MG63 (cell line): ENCODE measurements at regions not wholly inside any gene's neighbourhood (a gene's known extent, or its start where the extent isn't known, plus 50 kb on each side); places are given as distances from the start of the nearest gene placed in this dataset.
"Not testable (repeated sequence)": the region's sequence is repeated elsewhere in the genome, so short reads cannot be mapped to it uniquely, and the experiment has no call there.

Source experiments
- DNase-seq: peaks from one replicate; pipeline ENCODE4 v3.0.0-alpha.2; 2020
- H3K27me3 ChIP-seq: fragments of 250-450 bp; sonication (Bioruptor Pico); 2 replicates; pipeline ENCODE4 v1.5.1; 2020; ENCODE audit warnings: mild to moderate bottlenecking, moderate library complexity
- H3K36me3 ChIP-seq: fragments of 250-450 bp; sonication (Bioruptor Pico); 2 replicates; pipeline ENCODE4 v1.5.1; 2020; ENCODE audit warnings: mild to moderate bottlenecking, moderate library complexity
- H3K4me3 ChIP-seq: fragments of 250-450 bp; sonication (Bioruptor Pico); 2 replicates; pipeline ENCODE4 v1.5.1; 2020; ENCODE audit warnings: mild to moderate bottlenecking, moderate library complexity
- H3K9me3 ChIP-seq: fragments of 250-450 bp; sonication (Bioruptor Pico); 2 replicates; pipeline ENCODE4 v1.5.1; 2020; ENCODE audit warnings: mild to moderate bottlenecking, moderate library complexity

DNA sequence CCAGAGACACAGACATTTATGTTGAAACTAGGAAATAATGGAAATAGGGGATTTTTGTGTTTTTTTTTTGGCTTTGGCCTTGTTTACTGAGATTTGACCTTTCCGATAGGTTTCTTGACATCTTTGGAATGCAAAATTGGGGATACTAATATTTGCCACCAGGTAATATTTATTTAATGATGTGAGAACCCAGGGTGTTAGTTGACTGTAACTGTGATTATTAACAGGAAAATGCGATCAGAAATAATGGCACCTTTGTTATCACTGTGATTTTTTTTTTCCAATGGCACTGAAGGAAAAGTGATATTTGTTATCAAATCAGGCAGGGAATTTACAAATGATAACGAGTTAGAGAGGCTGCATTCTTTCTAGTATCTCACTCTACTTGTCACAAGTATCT is 330.5 kb downstream of the SOX4 start:
- no peak for DNase-seq
- H3K4me3 ChIP-seq: no peak overlapping the region
- no peaks in the 10 kb centered on the region for H3K9me3 ChIP-seq
- no peaks in the 10 kb centered on the region for H3K27me3 ChIP-seq
- H3K36me3 ChIP-seq: no peaks in the 10 kb centered on the region

DNA sequence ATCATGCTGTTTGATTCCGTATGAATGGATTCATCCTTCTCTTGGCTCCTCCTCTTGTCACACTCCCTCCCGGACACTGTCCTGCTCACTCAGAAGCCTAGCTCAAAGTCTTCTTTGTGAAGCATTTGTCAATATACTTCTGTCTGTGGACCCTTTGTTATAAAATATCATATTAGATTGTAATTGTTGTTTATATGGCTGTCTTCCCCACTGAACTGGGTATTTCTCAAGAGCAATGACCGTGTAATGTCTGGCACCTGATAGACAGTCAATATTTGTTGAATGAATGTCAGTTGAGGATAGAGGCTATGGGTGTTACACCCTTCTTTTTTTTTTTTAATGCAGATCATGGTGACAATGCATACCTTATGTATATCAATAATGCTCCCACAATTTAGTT is 335.3 kb downstream of the SOX4 start:
- no peak overlapping the region for H3K4me3 ChIP-seq
- no peaks in the 10 kb centered on the region for H3K9me3 ChIP-seq
- H3K27me3 ChIP-seq: no peaks in the 10 kb centered on the region
- H3K36me3 ChIP-seq: no peaks in the 10 kb centered on the region
- no peak for DNase-seq

DNA sequence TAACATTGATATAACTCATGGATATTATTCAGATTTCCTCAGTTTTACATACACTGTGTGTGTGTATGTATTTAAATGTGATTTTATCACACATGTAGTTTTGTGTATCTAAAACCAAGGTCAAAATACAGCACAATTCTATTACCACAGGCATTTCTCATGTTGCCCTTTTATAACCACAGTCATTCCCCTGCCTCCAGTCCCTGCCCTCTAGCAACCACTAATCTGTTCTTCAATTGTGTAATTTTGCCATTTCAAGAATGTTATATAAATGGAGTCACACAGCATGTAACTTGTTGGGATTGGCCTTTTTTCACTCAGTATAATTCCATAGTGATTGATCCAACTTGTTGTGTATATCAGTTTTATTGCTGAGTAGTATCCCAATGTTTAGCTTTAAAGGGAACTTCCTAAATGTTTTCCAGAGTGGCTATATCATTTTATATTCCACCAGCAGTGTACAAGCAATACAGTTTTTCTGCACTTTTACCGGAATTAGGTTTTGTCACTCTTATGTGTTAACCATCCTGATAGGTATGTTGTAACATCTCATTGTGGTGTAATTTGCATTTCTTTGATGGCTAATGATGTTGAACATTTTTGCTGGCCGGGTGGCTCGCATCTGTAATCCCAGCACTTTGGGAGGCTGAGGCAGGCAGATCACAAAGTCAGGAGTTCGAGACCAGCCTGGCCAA is 338.2 kb downstream of the SOX4 start:
- no peak overlapping the region for H3K4me3 ChIP-seq
- no peak for DNase-seq
- no peaks in the 10 kb centered on the region for H3K36me3 ChIP-seq
- H3K9me3 ChIP-seq: no peaks in the 10 kb centered on the region
- H3K27me3 ChIP-seq: no peaks in the 10 kb centered on the region

DNA sequence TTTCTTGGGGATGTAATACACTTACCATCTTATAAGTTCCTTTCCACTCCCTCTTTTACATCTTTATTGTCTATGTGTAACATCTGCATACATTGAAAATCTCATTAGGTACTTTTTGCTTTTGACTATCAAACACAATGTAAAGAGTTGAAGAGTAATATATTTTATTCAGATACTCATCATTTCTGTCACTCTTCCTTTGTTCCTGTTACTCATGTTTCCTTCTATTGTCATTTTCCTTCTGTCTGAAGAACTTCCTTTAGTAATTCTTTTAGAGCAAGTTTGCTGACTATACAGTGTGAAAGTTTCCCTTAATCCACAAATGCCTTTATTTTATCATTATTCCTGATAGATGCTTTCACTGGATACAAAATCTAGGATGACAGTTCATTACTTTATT is 339.8 kb downstream of the SOX4 start:
- no peaks in the 10 kb centered on the region for H3K36me3 ChIP-seq
- DNase-seq: no peak
- H3K9me3 ChIP-seq: no peaks in the 10 kb centered on the region
- H3K4me3 ChIP-seq: no peak overlapping the region
- H3K27me3 ChIP-seq: no peaks in the 10 kb centered on the region

DNA sequence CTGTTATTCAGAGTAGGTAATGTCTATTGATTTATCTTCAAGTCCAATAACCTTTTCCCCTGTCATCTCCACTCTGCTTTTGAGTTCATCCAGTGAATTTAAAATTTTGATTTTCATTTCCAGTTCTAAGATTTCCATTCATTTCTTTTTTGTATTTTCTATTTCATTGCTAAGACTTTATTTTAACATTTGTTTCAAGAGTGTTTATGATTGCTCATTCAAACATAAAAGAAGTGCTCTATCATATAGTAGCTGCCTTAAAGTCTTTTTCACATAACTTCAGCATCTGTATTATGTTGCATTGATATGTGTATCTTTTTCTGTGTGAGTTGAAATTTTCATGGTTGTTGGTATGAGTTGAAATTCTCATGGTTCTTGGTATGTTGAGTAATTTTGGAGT is 341.6 kb downstream of the SOX4 start:
- Histone ChIP-seq H3K9me3 (no peaks in the 10 kb centered on the region), H3K36me3 (no peaks in the 10 kb centered on the region), H3K27me3 (no peaks in the 10 kb centered on the region), H3K4me3 (no peak overlapping the region)
- no peak for DNase-seq

DNA sequence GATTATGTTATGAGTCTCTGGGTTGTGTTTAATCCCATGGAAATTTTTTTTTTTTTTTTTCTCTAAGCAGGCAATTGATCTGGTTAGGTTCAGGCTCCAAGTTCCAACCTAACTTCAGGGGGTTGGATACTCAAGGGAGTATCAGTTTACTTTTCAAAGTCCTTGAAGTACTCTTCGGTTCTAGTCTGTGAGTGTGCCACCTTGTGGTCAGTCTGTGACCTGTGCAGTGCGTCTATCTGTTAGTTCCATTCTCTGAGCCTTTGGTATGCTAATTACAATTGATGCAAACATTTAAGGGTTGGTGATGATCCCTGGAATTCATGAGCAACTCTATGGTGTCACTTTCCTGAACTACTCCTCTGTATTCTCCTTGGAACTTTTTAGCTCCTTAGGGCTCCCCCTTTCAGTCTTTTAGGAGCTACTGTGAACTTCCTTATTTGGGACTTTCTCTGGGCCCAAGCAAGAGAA is 342.0 kb downstream of the SOX4 start:
- Histone ChIP-seq H3K27me3 (no peaks in the 10 kb centered on the region), H3K4me3 (no peak overlapping the region), H3K9me3 (no peaks in the 10 kb centered on the region), H3K36me3 (no peaks in the 10 kb centered on the region)
- DNase-seq: peak; percentile 19

DNA sequence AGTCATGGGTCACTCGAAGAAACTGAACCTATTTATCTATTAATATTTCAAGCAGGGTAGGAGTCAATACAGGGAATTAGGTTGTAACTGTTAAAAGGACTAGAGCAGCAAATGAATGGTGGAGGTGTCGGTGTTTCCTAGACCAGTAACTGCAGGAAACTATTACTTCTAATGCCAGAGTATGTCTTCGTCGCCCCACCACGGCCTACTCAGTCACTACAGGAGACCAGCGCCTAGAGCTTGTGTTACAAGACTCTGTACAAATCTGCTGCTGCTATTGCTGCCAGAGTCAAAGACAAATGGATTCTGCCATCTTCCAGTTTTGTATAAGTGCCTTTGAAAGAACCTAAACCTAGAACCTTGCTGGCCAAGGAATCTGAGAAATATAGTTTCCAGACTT is 343.9 kb downstream of the SOX4 start:
- H3K27me3 ChIP-seq: no peaks in the 10 kb centered on the region
- H3K4me3 ChIP-seq: no peak overlapping the region
- H3K9me3 ChIP-seq: no peaks in the 10 kb centered on the region
- no peak for DNase-seq
- no peaks in the 10 kb centered on the region for H3K36me3 ChIP-seq

DNA sequence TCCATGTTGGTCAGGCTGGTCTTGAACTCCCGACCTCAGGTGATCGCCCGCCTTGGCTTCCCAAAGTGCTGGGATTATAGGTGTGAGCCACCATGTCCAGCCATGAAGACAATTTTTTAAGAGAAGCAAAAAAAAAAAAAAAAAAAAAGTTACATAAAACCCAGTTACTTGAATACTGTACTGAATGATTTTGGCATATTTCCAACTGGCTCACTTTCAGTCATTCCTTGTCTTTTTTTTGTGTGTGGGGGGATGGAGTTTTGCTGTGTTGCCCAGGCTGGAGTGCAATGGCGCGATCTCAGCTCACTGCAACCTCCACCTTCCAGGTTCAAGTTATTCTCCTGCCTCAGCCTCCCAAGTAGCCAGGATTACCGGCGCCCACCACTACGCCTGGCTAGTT is 345.5 kb downstream of the SOX4 start:
- DNase-seq, H3K9me3 ChIP-seq, H3K36me3 ChIP-seq, H3K27me3 ChIP-seq, H3K4me3 ChIP-seq: not testable (repeated sequence)

DNA sequence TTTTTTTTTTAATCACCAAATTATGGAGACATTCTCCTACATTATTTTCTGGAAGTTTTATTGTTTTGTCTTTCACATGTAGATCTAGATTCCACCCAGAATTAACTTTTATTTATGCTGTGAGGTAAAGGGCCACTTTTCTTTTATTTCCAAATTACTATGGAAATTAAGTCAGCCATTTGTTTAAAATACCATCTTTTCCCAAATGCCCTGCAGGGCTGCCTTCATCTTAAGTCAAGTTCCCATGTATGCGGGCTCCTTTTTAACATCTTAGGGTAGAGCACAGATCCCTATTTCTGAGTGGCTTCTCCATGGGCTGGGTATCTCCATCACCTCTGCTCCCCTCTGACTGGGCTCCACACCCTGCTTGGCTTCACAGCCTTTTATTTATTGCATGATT is 348.4 kb downstream of the SOX4 start:
- H3K36me3 ChIP-seq: no peaks in the 10 kb centered on the region
- no peaks in the 10 kb centered on the region for H3K9me3 ChIP-seq
- no peaks in the 10 kb centered on the region for H3K27me3 ChIP-seq
- no peak for DNase-seq
- no peak overlapping the region for H3K4me3 ChIP-seq

DNA sequence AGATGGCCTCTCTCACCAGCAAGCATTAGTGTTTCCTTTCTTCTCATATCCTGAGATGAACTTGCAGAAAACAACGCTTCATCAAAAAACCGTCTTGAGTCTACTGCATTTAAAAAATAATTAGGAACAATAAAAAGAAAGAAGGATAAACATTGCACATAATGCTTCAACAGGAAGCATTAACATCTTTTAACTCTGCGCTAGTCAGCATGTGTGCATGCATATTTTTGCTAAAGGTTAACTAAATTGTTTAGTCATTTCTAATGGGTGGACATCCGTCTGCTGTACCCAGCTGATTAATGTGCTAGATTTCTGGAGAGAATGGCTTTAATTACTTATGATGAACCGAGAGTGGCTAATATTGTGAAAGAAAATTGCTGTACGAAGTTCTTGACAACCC is 349.3 kb downstream of the SOX4 start:
- no peak for DNase-seq
- Histone ChIP-seq H3K36me3 (no peaks in the 10 kb centered on the region), H3K4me3 (no peak overlapping the region), H3K9me3 (no peaks in the 10 kb centered on the region), H3K27me3 (no peaks in the 10 kb centered on the region)

DNA sequence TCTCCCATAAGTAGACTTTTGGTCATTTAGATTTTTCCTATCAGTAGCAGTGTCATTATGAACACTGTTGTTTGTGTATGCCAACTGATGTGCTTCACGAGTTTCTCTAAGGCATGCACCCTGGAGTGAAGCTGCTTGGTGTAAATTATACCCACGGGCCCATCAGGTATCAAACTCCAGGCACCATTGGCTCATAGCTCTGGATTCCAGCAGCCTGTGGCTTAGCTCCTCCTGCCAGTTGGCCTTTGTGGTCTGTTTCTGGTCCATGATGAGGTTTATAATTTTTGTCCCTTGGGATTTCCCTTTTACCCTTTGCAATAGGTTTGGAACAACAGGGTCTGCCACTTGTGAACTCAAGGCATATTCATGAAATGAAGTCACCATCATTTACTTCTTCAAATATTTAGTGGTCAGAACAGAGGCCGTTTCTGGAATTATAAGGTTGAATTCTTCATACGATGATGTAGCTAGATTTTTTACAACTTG is 350.5 kb downstream of the PRL start:
- H3K27me3 ChIP-seq: no peaks in the 10 kb centered on the region
- peak; percentile 71 for DNase-seq
- H3K9me3 ChIP-seq: no peaks in the 10 kb centered on the region
- H3K36me3 ChIP-seq: no peaks in the 10 kb centered on the region
- no peak overlapping the region for H3K4me3 ChIP-seq

DNA sequence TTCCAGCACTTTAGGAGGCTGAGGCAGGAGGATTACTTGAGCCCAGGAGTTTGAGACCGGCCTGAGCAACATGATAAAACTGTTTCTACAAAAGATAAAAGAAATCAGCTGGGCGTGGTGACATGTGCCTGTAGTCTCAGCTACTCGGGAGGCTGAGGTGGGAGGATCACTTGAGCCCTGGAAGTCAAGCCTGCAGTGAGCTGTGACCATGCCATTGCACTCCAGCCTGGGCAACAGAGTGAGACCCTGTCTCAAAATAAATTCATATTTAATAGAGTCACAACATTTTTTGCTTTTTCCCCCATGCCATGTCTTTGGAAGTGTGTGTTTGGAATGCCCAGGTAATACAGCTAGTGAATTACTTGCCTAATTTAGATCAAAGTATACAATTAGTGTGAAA is 349.6 kb downstream of the PRL start:
- H3K9me3 ChIP-seq, H3K36me3 ChIP-seq, DNase-seq, H3K27me3 ChIP-seq, H3K4me3 ChIP-seq: not testable (repeated sequence)

DNA sequence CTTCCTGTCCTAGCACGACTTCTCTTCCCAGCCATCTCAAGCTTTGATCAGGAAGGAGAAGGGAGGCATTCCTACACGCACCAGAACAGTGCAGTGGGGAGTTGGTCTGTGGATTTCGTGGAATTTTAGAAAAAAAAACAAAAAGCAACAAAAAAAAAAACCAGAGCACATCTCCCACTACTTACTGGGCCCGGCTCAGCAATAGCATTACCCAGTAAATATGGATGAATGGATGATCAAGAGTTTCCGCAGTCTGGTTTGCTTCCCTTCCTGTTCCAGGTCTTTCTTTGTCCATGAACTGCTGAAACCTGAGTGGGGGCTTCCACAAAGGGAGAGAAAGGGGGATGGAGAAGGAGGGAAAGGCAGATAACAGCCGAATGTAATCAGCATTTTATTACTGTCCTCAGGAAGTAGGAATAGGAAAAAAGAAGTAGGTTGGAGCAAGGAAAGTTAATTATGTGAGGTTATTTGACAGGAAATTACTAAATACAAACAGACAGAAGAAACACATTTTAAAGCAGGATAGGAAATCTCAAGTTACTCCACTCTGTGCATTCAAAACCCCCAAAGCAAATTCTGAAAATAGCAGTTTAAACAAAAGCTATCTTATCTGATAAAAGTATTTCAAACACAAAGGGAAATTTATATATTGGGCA is 349.0 kb downstream of the PRL start:
- Histone ChIP-seq H3K27me3 (no peaks in the 10 kb centered on the region), H3K4me3 (no peak overlapping the region), H3K36me3 (no peaks in the 10 kb centered on the region), H3K9me3 (no peaks in the 10 kb centered on the region)
- no peak for DNase-seq

DNA sequence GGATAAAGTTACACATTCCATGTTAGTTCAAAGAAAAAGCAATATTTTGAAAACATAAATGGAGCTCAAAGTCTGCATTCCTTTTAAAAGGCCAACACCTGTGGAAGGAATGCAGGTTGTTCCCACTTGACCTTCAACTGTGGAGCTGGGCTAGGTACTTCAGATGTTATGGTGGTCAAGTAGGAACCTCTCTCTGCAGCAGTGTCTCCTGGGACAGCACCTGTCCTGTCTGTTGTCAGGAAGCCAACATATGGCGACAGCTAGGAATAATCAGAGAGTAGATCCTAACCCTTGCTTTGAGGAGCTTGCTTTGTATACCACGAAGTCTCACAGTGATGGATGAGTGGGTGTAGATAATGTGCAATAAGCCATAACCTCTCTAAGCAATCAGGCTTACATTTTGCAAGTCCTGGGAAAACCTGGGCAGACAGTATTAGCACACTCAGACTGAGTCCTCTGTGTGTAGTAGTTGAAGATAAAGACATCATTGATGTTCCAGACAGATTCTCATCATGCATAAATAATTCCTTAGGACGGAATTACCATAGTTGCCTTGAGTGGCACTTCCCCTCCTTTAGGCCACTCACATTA is 347.5 kb downstream of the PRL start:
- DNase-seq: no peak
- H3K27me3 ChIP-seq: no peaks in the 10 kb centered on the region
- no peak overlapping the region for H3K4me3 ChIP-seq
- no peaks in the 10 kb centered on the region for H3K9me3 ChIP-seq
- H3K36me3 ChIP-seq: no peaks in the 10 kb centered on the region

DNA sequence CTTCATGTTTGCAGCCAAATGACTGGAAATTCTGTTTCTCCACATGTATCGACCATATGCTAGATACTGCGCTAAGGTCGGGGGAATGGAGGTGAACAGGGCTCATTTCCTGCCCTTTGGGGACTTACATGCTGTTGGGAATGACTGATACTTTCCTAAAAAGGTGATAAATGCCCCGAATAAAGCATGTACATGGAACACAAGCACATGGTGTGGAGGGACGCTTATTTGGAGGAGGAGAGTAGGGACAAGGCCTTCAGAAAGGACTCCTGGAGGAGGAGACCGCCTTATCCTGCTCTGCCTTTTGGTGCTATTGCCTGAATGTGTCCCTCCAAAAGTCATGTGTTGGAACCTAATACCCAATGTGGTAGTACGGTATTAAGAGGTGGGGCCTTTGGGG is 344.5 kb downstream of the PRL start:
- no peaks in the 10 kb centered on the region for H3K27me3 ChIP-seq

DNA sequence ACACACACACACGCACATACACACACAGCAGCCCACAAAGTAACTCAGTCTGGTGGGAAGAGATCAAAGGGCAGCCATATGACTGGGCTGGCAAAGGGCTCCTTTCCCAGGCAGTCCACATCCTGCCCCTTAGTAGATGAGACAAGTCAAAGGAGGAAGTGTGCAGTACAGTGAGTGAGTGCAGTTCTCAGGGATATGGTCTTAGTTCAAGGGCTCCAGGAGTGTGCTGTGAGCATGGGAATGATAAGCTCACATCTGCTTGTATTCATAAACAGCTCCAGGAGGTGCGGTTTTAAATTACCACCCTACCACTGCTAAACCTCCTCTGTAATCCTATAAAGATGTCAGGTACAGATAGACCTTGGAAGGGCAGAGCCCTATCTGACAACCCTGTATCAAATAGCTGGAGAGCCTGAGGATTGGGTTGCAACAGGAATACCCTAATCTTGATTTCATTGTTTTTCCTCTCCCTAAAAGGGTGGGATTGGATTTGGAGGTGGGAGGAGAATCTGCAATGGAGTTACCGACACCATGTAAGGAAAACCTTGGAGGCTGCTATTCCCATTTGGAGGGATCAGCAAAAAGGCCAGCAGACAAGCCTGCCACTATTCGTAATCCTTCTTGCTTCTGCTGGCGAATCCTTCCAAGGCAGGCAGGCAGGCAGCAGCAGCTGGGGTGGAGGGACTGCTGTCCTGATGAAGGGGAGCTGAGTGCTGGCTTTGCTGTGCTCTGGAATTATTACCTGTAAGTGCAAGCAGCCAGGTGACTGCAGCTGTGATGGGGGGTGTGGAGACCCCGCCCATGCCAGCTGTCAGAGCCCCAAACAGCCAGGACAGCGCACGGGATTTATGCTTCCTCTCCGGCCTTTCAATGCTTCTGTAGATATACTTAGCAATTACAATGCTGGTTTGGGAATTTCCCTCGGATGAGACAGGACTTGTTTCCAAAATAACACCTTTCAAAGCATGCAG is 342.7 kb downstream of the PRL start:
- no peaks in the 10 kb centered on the region for H3K9me3 ChIP-seq
- H3K4me3 ChIP-seq: no peak overlapping the region
- H3K36me3 ChIP-seq: no peaks in the 10 kb centered on the region
- no peaks in the 10 kb centered on the region for H3K27me3 ChIP-seq
- peak; percentile 10 for DNase-seq

More for the DNA sequence above, 344.5 kb downstream of the PRL start:
- Histone ChIP-seq H3K36me3 (no peaks in the 10 kb centered on the region), H3K9me3 (no peaks in the 10 kb centered on the region), H3K4me3 (no peak overlapping the region)
- no peak for DNase-seq

DNA sequence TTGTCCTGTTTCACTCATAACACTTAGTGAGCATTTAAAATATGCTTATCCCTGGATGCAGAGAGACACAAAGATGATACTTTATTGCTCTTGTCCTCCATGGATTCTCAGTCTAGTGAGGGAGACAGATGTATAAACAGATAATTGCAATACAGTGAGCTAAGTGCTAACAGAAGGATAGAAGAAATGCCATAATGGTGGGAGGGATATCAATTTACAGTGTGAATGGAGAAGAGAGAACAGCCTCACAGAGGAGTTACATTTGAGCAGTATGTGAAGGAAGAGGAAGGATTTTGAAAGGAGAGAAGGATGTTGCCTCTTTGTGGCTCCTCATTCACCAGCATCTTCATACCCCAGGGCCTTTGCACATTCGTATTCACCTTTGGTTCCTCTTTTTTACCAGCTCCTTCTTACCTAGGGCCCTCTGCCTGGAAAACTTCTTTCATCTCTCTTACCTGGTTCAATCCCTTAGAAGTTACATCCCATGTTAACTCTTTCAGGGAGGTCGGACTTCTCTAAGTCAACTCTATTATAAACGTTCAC is 341.7 kb downstream of the PRL start:
- H3K36me3 ChIP-seq: no peaks in the 10 kb centered on the region
- H3K4me3 ChIP-seq: no peak overlapping the region
- DNase-seq: no peak
- no peaks in the 10 kb centered on the region for H3K9me3 ChIP-seq
- no peaks in the 10 kb centered on the region for H3K27me3 ChIP-seq
